A673 (cell line): ENCODE measurements at regions not wholly inside any gene's neighbourhood (a gene's known extent, or its start where the extent isn't known, plus 50 kb on each side); places are given as distances from the start of the nearest gene placed in this dataset.

Experiments
- BruUV-seq: library from RNA; stranded (reverse); fragments of 400-500 nt; replicated peaks from 2 replicates; lab custom pipeline; 2021; lab: Mats Ljungman, UMichigan
- CTCF ChIA-PET: fragments of 300-600 bp; sonication (Branson Sonifier 250); formaldehyde crosslinking; loops from one replicate; lab custom pipeline; 2022; ENCODE audit warnings: antibody characterized with exemption; lab: Charles Lee
- POLR2A ChIA-PET: fragments of 300-600 bp; sonication (Branson Sonifier 250); formaldehyde crosslinking; loops from one replicate; lab custom pipeline; 2022; ENCODE audit warnings: antibody characterized with exemption; ENCODE audit not compliant: low non-redundant PET; lab: Charles Lee
- DNase-seq: peaks from one replicate; pipeline ENCODE4 v3.0.0-alpha.2; 2015; ENCODE audit warnings: low spot score
- H3K27ac ChIP-seq: fragments of 200-600 bp; sonication (generic); 2 replicates; pipeline ENCODE4 v1.5.1; 2016; ENCODE audit warnings: mixed run types, low read depth, mild to moderate bottlenecking, mixed read lengths, antibody characterized with exemption, low read length; ENCODE audit not compliant: poor library complexity, severe bottlenecking
- H3K27me3 ChIP-seq: fragments of 200-600 bp; sonication (generic); replicated peaks from 2 replicates; pipeline ENCODE4 v1.6.1; 2017; ENCODE audit warnings: mixed run types, low read depth, mild to moderate bottlenecking, mixed read lengths, antibody characterized with exemption, low read length; ENCODE audit not compliant: insufficient read depth, poor library complexity
- H3K36me3 ChIP-seq: fragments of 200-600 bp; sonication (generic); 2 replicates; pipeline ENCODE4 v1.6.1; 2016; ENCODE audit warnings: mixed run types, mild to moderate bottlenecking, mixed read lengths, antibody characterized with exemption, low read length; ENCODE audit not compliant: insufficient read depth, poor library complexity, severe bottlenecking
- H3K4me1 ChIP-seq: fragments of 200-600 bp; sonication (generic); 2 replicates; pipeline ENCODE4 v1.6.1; 2017; ENCODE audit warnings: mixed run types, mild to moderate bottlenecking, mixed read lengths, antibody characterized with exemption, low read length; ENCODE audit not compliant: insufficient read depth, poor library complexity, severe bottlenecking
- H3K4me3 ChIP-seq: fragments of 200-600 bp; sonication (generic); 2 replicates; pipeline ENCODE4 v1.5.1; 2016; ENCODE audit warnings: low read depth, mixed run types, mild to moderate bottlenecking, mixed read lengths, low read length; ENCODE audit not compliant: poor library complexity, severe bottlenecking
- H3K9me3 ChIP-seq: fragments of 200-600 bp; sonication (generic); 2 replicates; pipeline ENCODE4 v1.6.1; 2016; ENCODE audit warnings: mixed run types, low read depth, mild to moderate bottlenecking, mixed read lengths, antibody characterized with exemption, low read length; ENCODE audit not compliant: poor library complexity, severe bottlenecking
- CTCF ChIP-seq: fragments of 300-800, 200-600 bp; sonication (generic); conservative IDR thresholded peaks from 2 replicates; pipeline ENCODE4 v1.5.1; 2017; ENCODE audit warnings: low read depth, mild to moderate bottlenecking, antibody characterized with exemption, low read length, moderate library complexity, mixed read lengths
- EZH2 ChIP-seq: fragments of 200-600 bp; sonication (generic); IDR thresholded peaks from 2 replicates; pipeline ENCODE4 v1.6.1; 2017; ENCODE audit warnings: borderline replicate concordance, low read depth, mild to moderate bottlenecking, mixed read lengths, antibody characterized with exemption, low read length; ENCODE audit not compliant: poor library complexity, severe bottlenecking
- intact Hi-C: fragments of 100-400 bp; cut with micrococcal nuclease; formaldehyde crosslinking; loops from one replicate; pipeline ENCODE4 v1.10.0; 2022; ENCODE audit not compliant: unreplicated experiment

- Histone ChIP-seq H3K4me1 (no peaks in the 10 kb centered on the region), H3K9me3 (no peaks in the 10 kb centered on the region), H3K36me3 (no peaks in the 10 kb centered on the region), H3K4me3 (no peak overlapping the region), H3K27me3 (no peaks in the 10 kb centered on the region), H3K27ac (no peak overlapping the region)
- no TSS peak for BruUV-seq
- DNase-seq, result no peak
- TF ChIP-seq EZH2 (no peak), CTCF (no peak)
- CTCF ChIA-PET, result no interaction called here
- intact Hi-C loops, result no loop called here
- POLR2A ChIA-PET, result no interaction called here
These were observed 428.7 kb downstream of the GABRG2 start for GRCh38 chr5:162496100-162496808.

GRCh38 chr5:162497455-162497854 is 429.9 kb downstream of the GABRG2 start:
- Histone ChIP-seq H3K4me3 (no peak overlapping the region), H3K27me3 (no peaks in the 10 kb centered on the region), H3K9me3 (peaks cover 5% of the 10 kb centered on the region), H3K4me1 (no peaks in the 10 kb centered on the region), H3K36me3 (no peaks in the 10 kb centered on the region), H3K27ac (no peak overlapping the region)
- TF ChIP-seq EZH2 (no peak), CTCF (no peak)
- ChIA-PET CTCF (no interaction called here), POLR2A (no interaction called here)
- BruUV-seq, result no TSS peak
- intact Hi-C loops, result no loop called here
- DNase-seq, result no peak

GRCh38 chr5:162502780-162503179 is 435.2 kb downstream of the GABRG2 start:
- no peak for TF ChIP-seq CTCF
- TF ChIP-seq EZH2, result no peak
- ChIA-PET POLR2A (no interaction called here), CTCF (no interaction called here)
- peaks cover 5% of the 10 kb centered on the region for H3K9me3 ChIP-seq
- no peak overlapping the region for H3K4me3 ChIP-seq
- no peak overlapping the region for H3K27ac ChIP-seq
- H3K36me3 ChIP-seq, result no peaks in the 10 kb centered on the region
- no peak for DNase-seq
- H3K4me1 ChIP-seq, result no peaks in the 10 kb centered on the region
- no peaks in the 10 kb centered on the region for H3K27me3 ChIP-seq
- intact Hi-C loops, result no loop called here
- BruUV-seq, result no TSS peak
